Left lobe of liver (tissue), 2 donors: ENCODE measurements at regions not wholly inside any gene's neighbourhood (a gene's known extent, or its start where the extent isn't known, plus 50 kb on each side); places are given as distances from the start of the nearest gene placed in this dataset.
"Not testable (repeated sequence)": the region's sequence is repeated elsewhere in the genome, so short reads cannot be mapped to it uniquely, and the experiment has no call there.

Experiments used
- ATAC-seq: fragments of 200-7000 bp; cut with Tn5 transposase; one replicate; pipeline ENCODE4 v1.9.1; 2020; ENCODE audit warnings: mild to moderate bottlenecking, moderate library complexity
- DNase-seq: peaks from one replicate; pipeline ENCODE4 v3.0.0-alpha.2; 2020; ENCODE audit warnings: low spot score
- donor health status: DM: no; HTN: no; CAD: no; lungs with moderate emphysema.
- donor health status: DM: no; HTN: yes; CAD: no.

DNA sequence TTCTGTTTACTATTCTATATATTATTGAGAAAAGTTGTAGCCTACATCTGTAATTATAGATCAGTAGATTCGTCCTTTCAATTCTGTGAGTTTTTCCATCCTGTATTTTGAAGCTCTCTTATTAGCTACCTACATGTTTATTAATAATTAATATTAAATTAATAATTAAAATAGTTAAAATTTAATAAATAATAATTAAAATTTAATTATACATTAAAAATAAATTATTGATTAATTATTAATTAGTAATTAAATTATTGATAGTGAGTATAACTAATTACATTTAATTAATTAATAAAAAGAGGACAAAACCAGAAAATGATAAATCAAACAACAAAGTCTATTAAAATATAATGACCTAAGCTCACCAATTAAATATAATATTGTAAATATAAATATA, 606.6 kb upstream of the ROBO1 start:
- ATAC-seq = no peak

DNA sequence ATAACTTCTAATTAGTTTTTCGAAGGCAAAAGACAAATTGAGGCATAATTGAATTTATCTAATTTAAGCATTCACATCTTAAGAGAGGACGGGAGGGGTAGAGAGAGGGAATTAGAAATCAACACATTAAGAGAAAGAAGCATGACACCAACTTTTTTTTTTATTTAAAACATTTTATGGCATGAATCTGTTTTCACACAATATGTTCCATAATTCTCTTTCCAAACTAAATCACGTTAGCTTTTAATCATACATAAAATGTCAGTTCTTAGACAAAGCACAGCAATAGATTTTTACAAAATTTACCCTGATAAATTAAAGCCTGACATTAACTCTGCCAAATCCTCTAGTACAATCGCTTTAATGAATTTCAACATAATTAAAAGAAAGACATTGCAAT, 600.8 kb upstream of the ROBO1 start:
- DNase-seq (no peak), ATAC-seq (no peak)

More for the DNA sequence above, 606.6 kb upstream of the ROBO1 start:
- DNase-seq = no peak

DNA sequence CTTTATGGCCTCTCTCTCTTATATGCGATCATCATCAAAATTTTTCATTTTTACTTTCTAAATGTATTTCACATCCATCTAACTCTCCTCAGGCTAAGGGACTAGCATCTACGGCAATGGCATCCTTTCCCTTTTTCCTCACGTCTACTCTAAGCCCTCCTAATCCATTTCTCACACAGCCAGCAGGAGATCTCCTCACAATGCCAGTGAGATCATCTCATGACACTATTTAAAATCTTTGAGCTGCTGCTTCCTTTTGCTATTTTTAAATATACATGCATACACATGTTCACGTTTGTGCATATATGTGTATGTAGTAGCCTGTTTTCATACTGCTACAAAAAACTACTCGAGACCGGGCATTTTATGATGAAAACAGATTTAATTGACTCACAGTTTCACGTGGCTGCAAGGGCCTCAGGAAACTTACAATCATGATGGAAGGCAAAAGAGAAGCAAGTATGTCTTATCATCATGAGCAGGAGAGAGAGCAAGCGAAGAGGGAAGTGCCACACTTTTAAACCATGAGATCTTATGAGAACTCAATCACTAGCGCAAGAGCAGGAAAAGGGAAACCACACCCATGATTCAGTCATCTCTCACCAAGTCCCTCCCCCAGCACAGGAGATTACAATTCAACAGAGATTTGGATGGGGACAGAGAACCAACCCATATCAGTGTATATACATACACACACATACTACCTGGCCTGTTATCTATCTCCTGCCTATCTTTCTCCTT, 599.2 kb upstream of the ROBO1 start:
- ATAC-seq (no peak), DNase-seq (no peak)

DNA sequence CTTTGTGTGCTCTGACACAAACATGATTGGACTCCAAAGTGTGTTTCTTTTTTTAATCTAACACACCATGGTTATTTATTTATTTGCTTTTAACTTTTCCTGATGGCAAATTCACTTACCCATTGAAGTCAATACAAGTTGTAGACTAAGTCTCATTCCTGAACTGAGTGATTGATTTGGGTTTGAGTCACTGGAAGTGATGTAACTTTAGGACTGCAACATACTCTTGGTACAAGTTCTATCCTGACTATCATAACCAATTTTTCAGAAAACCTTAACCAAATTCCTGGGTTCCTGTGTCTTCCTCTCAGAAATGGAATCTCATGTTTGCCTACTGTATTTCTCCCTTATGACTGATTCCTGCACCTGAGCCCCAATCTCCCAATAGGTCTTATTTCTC, 590.0 kb upstream of the ROBO1 start:
- DNase-seq (no peak), ATAC-seq (no peak)

DNA sequence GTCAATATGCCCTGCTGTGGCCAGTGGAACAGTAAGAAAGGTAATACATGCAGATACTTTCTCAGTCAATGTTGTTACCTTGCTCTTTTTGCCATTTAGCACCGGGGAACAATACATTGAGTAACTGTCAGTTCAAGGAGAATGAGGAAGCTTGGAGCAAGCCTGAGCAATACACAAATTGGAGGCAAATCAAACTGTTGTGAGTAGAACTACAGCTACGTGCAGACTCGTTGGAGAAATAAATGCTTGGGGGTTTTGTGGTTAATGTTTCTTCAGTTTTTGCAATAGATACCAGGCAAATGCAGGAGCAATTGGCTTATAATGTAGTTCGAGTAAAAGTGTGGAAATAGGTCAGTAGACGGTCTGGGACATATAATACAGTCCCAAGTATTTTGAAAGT, 587.3 kb upstream of the ROBO1 start:
- ATAC-seq (no peak), DNase-seq (no peak)

DNA sequence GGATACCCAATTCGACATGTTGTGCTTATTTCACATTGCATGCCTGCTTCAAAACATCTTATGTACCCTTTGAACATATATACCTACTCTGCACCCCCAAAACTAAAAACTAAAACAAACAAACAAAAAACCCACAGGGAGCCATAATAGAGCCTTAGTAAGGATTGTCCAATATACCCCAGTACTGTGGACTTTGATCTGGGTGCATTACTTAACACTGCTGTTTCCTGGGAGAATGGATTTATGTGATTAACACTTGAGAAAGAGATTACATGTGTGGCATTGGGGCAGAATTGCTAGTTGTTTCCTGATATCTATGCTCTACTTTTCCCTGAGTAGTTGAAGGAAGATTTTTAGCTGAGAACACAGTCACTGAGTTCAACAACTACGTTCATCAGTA, 583.4 kb upstream of the ROBO1 start:
- ATAC-seq = no peak
- no peak for DNase-seq

DNA sequence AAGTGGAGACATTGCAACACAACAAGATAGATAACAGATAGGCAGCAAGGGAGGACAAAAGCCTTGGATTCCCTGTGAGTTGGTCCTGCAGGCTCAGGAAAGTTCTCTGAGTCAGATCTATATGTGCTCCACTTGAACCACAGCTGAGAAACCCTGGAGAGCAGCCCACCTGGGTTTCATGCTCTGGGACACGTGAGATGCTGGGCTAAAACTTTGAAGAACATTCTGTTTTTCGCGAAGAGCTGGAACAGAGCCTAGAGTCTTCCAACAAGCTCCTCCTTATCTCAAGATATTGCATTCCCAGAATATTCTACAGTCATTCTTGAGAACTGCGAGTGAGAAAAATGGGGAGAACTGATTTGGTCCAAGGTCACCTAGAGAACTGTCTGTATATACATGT, 583.0 kb upstream of the ROBO1 start:
- no peak for DNase-seq
- no peak for ATAC-seq

DNA sequence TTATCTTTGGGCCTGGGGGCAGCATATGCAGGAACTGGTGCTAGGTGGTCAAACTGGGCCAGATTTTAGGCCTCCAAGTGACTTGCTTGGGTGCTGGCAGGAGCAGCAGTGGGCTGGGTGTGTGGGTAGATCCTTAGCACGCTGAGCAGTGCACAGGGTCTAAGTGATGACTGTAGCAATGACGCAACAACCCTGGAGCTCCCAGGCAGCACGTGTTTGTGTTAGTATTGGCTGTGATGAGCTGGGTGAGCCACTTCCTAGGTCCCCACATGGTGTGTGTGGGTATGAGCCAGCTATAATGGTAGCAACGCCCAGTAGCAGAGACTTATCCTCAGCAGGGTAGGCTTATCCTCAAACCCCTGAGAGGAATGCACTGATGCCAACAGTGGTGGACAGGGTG, 570.6 kb upstream of the ROBO1 start:
- DNase-seq = no peak
- ATAC-seq = no peak

DNA sequence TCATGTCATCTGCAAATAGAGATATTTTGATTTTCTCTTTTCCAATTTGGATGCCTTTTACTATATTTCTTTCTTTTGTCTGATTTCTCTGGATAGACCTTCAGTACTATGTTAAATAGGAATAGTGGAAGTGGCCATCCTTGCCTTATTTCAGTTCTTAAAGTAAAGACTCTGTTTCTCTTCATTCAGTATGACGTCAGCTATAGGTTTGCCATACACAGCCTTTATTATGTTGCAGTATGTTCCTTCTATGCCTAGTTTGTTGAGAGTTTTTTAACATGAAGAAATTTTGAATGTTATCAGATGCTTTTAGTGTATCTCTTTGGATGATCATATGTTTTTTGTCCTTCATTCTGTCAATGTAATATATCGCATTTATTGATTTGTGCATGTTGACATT, 566.7 kb upstream of the ROBO1 start:
- DNase-seq (no peak), ATAC-seq (no peak)

DNA sequence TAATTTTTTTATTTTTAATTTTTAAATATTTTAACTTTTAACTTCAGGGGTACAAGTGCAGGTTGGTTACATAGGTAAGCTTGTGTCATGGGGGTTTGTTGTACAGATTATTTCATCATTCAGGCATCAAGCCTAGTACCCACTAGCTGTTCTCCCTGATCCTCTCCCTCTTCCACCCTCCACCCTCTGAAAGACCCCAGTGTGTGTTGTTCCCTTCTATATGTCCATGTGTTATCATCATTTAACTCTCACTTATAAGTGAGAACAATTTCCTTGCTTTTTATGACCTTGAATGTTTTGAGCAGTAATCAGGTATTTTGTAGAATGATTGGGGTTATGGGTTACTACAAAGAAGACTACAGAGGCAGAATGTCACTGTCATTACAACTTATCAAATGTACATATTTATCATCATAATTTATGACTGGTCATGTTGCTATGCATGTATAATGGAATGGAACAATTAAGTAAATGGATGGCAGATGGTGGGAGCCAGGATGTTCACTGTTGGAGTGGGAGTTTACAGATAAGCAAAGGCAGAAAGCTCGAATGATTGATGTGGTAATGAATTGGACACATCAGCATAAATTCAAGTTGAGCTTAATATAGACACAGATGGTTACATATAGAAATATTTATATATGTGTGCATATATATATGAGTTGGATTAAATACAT, 563.8 kb upstream of the ROBO1 start:
- DNase-seq (no peak), ATAC-seq (no peak)

DNA sequence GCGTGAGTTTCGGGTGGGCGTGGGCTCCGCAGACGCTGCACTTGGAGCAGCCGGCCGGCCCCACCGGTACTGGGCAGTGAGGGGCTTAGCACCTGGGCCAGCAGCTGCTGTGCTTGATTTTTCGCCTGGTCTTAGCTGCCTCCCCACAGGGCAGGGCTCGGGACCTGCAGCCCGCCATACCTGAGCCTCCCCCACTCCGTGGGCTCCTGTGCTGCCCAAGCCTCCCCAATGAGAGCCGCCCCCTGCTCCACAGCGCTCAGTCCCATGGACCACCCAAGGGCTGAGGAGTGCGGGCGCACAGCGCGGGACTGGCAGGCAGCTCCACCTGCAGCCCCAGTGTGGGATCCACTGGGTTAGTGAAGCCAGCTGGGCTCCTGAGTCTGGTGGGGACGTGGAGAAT, 546.7 kb upstream of the ROBO1 start:
- ATAC-seq, DNase-seq: not testable (repeated sequence)

DNA sequence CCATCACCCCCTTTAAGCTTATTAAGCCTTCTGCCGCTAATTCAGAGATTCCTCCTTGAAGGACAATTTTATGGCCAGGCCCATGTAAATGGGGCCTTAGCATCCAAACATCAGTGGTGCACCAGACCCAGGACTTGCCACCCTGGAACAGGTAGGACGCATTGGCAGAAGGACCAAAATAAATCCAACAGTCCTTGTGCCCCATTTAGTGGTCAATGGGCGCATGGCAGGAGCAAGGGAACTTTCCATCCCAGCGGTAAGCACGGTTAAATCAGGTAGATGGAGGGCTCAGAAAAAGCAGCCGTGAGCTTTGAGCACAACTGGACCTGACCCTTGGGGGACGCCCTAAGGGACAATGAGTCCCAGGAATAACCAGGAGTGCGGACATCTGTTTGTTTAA, 540.8 kb upstream of the ROBO1 start:
- no peak for ATAC-seq
- no peak for DNase-seq

DNA sequence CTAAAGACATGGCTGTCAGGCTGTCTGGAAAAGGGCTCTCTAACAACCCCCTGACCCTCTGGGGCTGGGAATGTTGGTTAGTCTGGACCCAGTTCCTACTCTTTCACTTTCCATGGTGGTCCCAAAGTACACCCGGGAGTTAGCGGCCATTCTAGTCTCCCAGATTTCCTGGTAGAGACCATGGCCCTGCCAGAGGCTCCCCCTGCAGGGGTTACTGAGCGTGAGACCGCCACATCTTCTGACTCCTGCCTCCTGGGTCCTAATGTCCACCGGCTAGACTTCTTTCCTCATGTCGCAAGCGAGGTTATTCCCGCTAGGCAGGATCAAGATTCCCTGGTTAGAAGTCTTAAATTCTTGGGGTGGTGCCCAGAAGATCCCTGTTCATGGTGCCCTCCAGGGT, 540.0 kb upstream of the ROBO1 start:
- DNase-seq (no peak), ATAC-seq (no peak)

DNA sequence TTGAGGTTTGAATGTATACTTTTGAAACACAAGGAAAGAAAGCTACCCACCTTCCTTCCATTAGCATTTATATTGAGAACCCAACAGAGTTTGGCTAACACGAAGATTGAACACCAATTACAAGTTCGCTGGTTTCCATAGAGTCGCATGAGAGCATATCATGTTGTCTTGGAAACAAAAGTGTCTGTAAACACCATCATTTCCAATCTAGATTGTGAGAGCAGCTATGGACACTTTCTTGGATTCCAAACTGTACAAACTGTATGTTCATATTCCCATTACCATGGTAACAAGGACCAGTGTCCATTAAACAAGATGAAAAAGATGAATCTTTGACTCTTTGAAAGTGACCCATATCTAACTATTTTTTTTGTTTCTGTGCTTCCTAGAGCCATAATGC, 529.9 kb upstream of the ROBO1 start:
- ATAC-seq (no peak), DNase-seq (no peak)

DNA sequence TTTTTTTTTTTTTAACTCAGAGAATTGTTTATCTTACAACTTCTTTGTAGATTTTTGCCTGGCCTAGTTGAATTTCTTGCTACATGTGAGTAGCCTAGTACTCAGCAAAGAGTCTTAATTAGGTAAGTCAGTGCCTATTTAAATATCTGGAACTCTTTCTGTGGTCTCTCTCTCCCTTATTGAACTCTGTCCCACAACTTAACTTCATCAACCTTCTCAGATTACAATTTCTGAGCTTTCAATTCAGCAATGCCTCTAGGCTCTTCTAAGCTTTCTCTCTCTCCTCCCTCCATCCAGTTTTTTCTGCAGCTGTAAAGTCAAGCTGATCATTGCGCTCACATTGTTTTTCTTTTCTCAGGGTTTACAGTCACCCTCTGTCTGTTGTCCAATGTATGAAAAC, 517.6 kb upstream of the ROBO1 start:
- ATAC-seq (no peak), DNase-seq (no peak)

DNA sequence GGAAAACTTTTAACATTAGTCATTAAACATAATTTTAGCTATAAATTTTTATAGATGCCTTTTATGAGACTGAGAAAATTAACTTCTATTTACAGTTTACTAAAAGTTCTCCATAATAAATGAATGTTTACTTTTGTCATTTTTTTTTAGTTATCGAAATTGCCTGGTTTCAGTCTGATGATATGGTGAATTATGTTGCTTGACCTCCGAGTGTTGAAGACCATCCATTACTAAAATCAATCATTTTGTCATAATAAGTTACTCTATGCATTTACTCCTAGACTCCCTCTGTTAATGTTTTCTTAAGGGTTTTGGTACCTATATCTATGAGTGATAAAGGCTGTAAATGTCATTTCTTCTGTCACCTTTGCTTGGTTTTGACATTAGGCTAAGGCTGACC, 516.0 kb upstream of the ROBO1 start:
- DNase-seq (no peak), ATAC-seq (no peak)

DNA sequence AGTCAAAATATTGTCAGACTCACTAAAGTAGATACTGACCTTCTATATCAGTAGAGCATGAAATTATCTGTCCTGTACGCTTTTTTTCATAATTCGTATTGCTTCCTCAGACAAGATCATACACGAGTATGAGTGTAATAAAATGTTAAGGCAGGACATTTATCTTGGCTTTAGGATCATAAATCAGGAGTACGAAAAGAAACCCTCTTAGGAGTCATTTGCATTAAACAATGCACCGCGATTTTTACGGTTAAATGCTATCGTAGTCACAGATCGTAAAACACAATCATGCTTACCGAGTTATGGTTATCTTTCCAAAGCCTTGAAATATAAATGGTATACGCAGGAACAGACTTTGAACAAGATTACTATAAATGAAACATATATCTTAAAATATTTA, 510.3 kb upstream of the ROBO1 start:
- DNase-seq = no peak
- ATAC-seq = no peak

DNA sequence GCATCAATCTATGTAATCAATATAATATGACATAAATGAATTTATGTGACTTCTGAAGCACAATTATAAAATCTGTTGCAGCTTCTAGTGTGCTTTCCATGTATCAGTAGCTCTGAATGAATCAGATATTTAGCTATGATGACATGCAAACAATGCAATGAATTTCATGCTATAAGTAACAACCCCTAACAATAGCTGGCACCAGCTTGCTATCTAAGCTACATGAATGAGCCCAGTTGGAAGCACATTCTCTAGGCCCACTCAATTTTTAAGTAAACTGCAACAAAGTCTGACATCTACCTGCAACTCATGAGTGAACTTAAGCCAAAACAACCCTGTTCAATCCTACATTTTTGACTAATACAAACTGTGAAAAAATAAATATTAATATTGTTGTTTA, 507.3 kb upstream of the ROBO1 start:
- DNase-seq = no peak
- ATAC-seq = no peak

DNA sequence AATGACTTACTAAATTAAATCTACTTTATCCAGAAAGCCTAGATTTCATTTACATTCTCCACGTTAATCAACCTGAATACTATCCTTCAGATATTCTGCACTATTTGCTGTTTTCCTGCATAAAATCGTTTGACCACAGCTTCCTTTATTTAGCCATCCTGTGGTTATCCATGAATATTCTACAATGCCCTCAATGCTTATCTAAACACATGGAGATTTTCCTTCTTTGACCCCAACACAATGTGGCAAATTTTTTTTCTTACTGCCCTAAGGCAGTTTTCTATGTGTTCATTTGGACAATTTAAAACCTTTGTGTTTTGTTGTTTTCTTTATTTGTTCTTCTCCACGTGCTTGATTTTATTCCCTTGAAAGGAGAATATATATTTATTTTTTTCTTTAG, 495.5 kb upstream of the ROBO1 start:
- no peak for ATAC-seq
- DNase-seq = no peak

DNA sequence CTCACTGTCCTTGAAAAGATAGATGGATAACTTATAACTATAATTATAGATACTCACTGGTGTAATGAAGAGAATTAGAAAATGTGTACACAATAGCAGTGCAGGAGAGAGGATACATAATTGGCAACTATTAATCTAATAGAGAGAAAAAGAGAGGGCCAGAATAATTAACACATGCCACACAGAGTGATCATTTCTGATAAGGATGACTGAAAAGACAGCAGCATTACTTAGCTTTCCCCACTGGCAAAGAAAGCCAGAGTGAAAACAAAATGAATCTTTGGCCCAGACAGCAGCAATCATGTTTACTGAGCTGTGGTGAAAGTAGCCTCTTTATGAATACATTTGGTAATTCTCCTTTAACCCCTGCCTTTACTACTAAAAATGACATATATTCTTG, 493.3 kb upstream of the ROBO1 start:
- DNase-seq = no peak
- no peak for ATAC-seq

DNA sequence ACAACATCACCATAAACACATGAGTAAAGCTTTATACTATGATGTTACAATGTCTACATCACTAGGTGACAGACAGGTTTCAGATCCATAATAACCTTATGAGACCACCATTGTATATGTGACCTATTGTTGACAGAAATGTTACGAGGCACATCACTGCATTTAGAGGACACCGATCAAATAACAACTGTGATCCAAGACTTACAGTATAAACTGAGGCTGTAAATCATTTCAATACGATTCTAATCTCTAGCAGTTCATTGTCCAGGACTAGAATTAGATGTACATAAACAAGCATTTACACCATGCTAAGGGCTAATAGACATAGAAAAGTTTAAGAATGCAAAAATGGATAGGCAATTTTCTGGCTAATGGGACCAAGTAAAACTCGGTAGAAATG, 491.9 kb upstream of the ROBO1 start:
- DNase-seq (no peak), ATAC-seq (no peak)

DNA sequence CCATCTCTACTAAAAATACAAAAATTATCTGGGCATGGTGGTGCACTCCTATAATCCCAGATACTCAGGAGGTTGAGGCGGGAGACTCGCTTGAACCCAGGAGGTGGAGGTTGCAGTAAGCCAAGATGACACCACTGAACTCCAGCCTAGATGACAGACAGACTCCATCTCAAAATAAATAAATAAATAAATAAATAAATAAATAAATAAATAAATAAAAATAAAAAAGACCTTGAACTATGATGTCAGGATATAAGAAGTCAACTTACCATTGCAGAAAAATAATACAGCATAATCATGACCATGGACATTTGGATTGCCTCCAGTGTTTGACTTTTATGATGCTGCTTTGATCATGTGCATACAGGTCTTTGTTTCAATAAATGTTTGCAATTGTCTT, 484.3 kb upstream of the ROBO1 start:
- no peak for ATAC-seq
- DNase-seq = no peak

DNA sequence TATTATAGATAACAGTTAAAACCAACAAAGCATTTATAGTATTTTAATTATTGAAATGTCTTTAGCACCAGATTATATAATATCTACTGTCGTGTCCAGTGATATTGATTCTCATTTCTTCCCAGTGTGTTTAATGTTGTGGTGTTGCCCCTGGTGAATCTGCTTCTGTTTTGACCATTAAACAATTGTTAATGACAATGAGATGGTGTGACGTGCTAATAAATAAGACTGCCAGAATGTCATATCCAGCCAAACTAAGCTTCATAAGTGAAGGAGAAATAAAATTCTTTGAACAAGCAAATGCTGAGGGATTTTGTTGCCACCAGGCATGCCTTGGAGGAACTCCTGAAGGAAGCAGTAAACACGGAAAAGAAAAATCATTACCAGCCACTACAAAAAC, 480.0 kb upstream of the ROBO1 start:
- ATAC-seq = no peak
- no peak for DNase-seq
